ENCODE measurements at regions not wholly inside any gene's neighbourhood (a gene's known extent, or its start where the extent isn't known, plus 50 kb on each side); places are given as distances from the start of the nearest gene placed in this dataset.
"Not testable (repeated sequence)": the region's sequence is repeated elsewhere in the genome, so short reads cannot be mapped to it uniquely, and the experiment has no call there.

DNA sequence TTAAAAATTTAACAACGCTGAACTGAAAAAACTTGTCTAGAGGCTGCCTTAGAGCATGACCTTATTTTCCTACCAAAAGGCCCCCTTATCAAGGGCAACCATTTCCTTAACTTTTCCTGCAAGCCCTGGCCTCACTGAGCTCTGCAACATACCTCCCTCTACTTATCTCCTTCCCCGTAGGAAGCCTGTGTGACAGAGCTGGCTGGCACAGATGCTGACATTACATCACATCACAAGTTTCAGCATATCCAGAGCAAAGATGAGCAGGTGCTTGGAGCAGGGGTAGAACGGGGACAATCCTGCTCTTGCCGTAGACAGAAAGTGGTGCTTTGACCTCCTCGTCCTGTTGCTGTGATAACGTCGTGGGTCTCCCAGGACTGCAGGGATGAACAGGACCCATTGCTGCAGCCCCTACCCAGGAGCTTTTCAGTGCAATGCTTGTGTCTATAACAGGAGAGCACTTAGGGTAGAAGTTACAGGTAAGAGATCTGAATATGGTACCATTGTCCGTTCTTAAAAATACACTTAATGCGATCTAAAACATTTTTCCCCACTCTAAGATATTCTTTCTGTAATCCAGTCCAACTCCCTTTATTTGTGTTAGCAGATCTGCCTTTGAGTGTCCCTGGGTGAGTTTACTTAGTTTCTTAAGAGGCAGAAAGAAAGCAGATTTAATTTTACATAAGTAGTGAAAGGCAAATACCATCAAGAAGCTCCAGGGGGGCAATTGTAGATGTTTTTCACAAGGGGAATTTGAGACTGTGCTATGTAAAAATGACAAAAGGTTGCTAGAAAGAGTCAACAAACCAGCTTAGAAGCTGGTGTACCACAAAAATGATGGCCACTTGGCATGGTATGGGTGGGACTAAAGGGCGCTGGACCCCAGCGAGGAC, 101.9 kb upstream of the EFNA5 start:
- DNase-seq = no peak

DNA sequence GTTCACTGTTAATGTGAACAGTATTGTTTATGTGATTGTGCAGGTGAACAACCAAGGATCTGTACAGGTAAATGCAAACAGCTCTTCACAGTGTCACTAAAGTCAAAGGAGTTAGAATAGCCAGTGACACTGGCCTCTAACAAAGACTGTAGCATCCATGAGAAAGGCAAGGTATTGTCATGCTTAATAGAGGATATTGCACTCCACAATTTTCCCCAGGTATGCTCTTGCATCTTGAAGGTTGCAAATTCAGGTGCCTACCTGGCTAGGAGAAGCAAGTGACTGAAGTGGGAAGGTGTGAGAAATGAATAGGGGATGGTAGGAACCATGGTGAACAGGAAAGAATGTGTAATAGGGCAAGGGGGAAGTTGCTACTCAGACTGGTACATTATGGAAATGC, 101.2 kb upstream of the EFNA5 start:
- DNase-seq = no peak

DNA sequence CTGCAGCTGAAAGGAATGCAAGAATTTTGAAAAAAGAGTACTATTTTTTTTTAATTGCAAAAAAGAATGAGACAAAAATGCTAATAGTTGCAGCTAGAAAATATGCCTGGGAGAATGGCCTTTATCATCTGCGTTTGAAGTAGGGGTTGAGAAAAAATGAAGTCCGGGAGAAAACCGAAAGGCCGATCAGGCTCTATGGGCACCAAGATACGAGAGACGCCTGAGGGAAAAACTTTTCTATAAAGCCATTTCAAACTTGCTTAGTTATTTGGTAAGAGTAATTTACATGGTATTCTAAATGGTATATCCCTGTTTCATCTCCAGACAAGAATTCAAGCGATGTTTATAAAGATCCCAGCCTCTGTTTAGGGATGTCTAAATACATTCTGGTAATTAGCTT, 99.3 kb upstream of the EFNA5 start:
- DNase-seq = no peak

DNA sequence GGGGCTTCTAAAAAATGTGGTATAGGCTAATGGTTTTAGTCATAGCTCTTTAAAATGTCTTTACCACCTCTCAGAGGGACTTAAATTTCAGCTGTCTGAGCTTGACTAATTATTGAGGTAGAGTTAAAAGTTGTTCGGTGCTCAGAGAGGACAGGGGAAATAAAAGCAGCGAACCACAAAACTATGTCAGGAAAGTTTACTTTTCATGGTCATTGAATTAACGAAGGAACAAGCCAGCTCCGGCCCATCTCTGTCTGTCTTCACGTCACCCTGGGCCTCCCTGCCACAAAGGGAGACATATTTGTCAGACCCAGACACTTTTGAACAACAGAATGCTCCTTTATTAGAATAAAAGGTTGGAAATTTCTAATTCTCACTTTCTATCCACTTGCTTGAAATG, 98.8 kb upstream of the EFNA5 start:
- no peak for DNase-seq

GRCh38 chr5:107766972-107767371, 96.2 kb upstream of the EFNA5 start:
- no peak for DNase-seq

- DNase-seq = no peak
Measured at GRCh38 chr5:107766439-107766838, 95.7 kb upstream of the EFNA5 start.

- no peak for DNase-seq
Measured at GRCh38 chr5:107765805-107766063, 95.0 kb upstream of the EFNA5 start.

- DNase-seq = no peak
Measured at GRCh38 chr5:107764976-107765804, 94.5 kb upstream of the EFNA5 start.

- DNase-seq = no peak
Measured at GRCh38 chr5:107764282-107764681, 93.5 kb upstream of the EFNA5 start.

DNA sequence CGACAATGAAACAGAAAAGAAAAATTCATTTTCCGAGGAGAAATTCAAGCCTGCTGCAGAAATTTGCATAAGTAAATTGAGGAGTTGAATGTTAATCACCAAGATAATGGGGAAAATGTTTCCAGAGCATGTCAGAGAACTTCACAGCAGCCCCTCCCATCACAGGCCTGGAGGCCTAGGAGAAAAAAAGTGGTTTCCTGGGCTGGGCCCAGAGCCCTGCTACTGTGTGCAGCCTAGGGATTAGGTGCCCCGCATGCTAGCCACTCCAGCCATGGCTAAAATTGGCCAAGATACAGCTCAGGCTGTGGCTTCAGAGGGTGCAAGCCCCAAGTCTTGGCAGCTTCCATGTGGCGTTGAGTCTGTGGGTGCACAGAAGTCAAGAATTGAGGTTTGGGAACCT, 82.7 kb upstream of the EFNA5 start:
- DNase-seq = no peak

DNA sequence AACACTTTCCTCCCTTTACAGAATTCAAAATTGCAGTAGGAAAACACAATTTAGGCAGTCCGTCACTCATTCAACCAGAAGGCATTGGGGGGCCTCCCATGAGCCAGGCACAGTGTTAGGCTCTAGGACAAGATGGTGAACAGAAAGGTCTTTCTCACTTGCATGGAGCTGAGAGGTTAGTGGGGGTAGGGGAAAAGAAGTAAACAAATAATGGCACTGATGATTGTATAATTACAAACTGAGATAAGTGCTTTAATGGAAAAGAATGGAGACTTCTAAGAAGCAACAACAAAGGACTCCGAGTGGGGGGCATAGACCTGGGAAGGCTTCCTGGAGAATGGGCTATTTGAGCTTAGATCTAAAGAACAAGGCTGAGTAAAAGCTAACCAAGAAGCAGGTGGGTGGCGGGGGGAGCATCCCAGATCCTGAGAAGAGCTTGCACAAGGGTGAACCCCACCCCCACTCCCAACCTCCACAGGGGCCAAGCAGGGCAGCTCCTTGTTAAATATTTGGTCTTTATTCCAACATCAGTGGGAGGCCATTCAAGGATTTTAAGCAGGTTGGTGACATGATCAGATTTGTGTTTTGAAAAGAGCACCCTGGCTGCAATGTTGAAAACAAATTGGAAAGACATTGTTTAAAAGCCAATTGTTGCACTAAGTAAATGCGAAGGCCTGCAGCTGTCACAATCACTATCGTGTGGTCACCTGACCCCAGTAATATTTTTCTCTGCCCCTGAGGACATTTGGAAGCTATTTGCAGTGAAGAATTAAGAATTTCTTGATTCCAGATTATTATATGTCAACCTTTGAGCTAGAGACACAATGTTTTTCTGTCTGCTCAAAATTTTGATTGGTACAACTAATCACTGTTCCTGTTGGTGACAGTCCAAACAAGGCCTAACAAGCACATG, 73.9 kb upstream of the EFNA5 start:
- no peak for DNase-seq

DNA sequence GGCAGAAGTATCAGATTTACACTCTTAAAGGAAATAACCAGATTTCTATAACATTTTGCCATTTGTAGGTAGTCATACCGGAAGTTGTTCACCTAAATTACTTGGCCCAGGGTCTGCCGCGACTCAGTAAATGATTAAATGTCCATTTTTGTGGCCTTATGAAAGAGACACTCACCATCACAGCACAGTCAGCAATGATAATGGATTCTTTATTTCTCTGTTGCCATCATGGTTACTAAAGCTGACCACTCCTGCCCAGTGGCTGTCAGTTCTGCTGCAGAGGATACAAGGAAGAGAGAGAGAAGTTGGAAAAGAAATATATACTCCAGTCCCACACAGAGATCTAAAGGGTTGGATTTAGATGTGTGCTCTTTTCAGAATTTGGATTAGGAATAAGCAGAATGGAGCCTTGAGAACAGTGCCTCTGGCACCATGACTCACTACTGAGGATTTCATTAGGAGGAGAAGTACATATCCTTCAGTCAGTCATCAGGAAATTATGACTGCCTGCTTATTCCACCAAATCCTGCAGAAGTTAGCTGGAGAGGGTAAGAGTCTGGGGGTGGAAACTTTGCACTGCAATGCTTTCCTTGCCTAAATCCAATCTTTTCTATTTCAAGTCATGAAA, 72.8 kb upstream of the EFNA5 start:
- DNase-seq = no peak

- DNase-seq = no peak
Measured at GRCh38 chr5:107739661-107740060, 68.9 kb upstream of the EFNA5 start.

DNA sequence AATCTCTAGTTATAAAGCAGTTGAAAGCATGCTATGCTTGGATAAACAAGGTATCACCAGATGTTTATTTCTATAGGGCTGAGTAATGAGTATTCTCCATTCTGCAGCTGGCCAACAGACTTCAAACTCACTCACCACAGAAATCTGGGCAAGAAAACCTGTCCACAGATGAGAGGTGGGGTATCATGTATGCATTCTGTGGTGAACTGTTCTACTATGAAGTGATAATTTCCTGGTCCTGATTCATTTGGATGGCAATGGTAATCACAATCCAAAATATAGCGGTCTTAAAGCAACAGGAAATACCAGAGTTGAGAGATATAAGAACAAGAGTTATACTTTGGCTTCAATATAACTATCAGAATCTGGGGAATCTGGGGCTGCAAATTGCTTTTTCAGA, 65.9 kb upstream of the EFNA5 start:
- DNase-seq = no peak

GRCh38 chr5:107736089-107736488, 65.4 kb upstream of the EFNA5 start:
- not testable (repeated sequence) for DNase-seq

DNA sequence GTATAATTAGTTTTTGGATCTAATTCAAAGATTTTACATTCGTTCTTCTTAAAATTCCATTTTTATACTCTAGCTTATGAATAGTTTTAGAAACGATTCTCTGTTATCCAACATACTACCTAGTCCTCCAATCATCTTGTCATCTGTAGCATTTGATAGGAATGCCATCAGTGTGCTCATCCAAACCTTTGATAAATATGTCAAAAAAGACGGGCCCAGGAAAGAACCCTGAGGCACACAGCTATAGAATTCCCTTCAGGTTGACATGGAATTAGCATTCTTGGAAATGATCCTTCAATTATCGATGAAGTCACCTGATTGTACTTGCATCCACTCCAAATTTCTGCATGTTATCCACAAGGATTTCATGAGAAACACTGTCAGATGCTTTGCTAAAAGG, 64.8 kb upstream of the EFNA5 start:
- no peak for DNase-seq

DNA sequence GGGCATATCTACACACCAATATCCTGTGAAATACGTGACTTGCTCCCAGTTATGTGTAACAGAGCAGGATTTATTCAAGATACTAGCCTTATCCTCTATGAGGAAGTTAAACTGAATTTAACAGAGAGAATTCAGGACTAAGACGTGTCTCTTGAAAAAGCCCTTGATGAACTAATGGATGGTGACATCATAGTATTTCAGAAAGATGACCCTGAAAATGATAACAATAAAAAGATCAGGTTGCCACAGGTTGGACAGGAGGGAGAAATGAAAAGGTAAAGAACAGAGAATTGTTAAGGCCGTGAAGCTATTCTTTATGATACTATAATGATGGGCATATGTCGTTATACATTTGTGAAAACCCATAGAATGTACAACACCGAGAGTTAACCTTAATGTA, 56.2 kb upstream of the EFNA5 start:
- DNase-seq = no peak

DNA sequence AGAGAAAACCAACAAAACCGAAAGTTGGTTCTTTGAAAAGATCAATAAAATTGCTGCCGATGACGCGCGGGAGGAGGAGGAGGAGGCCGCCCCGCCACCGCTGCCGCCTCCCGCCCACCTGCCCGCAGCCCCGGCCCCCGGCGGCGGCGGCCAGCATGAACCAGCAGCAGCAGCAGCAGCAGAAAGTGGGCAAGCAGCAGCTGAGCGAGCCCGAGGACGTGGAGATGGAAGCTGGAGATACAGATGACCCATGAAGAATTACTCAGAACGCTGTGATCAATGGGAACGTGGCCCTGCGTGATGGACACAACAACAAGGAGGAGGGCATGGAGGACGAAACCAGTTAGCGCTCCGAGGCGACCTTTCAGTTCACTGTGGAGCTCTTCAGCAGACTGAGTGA, 53.9 kb upstream of the EFNA5 start:
- DNase-seq = no peak

DNA sequence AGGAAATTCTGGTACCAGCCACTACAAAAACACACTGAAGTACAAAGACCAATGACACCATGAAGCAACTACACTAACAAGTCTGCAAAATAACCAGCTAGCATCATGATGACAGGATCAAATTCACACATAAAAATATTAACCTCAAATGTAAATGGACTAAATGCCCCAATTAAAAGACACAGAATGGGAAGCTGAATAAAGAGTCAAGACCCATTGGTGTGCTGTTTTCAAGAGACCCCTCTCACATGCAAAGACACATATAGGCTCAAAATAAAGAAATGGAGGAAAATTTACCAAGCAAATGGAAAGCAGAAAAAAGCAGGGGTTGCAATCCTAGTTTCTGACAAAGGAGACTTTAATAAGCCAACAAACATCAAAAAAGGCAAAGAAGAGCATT, 50.5 kb upstream of the EFNA5 start:
- DNase-seq = not testable (repeated sequence)

Data from right lung (tissue), 2 donors.